ENCODE measurements at regions not wholly inside any gene's neighbourhood (a gene's known extent, or its start where the extent isn't known, plus 50 kb on each side); places are given as distances from the start of the nearest gene placed in this dataset.
"Not testable (repeated sequence)": the region's sequence is repeated elsewhere in the genome, so short reads cannot be mapped to it uniquely, and the experiment has no call there.

DNA sequence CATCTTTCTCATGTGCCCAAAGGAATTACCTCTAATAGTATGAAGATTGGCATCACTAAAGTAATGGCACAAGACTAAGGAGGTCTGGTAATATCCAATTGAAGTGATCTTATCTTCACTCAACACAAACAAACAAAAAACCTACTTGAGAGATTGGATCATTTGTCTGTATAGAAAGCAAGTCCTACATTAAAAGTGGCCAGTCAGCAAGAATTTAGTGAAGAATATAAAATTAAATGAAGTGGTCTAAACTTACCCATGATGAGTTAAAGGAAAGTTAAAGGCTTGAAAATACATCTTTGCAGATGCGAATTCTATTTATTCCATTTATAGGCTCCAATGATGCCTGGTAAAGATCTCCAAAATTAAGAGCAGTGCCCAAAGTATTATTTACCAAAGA, 350.3 kb upstream of the PCSK5 start:
- DNase-seq (ENCODE audit: low spot score), result no peak

DNA sequence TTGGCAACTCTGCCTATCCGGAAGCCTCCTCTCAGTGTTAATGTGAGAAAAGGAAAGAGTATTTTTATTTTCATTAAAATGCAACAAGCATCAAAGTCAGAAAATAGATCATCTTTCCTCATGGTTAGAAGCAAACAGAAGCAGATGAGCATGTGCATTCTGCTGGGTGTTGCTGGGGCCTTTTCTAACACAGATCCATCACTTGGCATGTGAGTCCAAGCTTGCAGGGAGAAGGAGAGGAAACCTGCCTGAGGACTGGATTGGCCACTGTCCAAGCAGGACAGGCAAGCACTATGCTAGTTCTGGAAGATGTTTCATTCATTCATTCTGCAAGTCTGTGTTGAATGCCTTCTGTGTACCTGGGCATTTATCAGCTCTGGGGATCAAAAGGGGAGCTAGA, 348.7 kb upstream of the PCSK5 start:
- DNase-seq (ENCODE audit: low spot score), result no peak

DNA sequence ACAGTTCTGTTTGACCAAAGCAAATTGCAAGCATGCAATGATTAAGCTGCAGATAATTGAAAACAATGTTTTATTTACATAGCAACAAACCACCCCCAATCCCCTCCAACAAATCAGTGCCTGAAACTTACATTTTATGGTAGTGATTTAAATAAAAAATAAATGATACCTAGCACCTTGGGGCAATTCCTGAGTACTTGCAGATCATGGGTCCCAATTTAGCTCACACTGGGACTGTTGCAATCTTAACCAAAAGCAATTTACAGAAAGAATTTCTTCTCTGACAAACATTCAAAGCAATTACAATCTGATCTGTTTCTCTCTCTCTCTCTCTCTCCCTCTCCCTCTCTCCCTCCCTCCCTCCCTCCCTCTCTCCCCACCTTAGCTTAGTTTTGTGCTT, 345.7 kb upstream of the PCSK5 start:
- no peak for DNase-seq (ENCODE audit: low spot score)

DNA sequence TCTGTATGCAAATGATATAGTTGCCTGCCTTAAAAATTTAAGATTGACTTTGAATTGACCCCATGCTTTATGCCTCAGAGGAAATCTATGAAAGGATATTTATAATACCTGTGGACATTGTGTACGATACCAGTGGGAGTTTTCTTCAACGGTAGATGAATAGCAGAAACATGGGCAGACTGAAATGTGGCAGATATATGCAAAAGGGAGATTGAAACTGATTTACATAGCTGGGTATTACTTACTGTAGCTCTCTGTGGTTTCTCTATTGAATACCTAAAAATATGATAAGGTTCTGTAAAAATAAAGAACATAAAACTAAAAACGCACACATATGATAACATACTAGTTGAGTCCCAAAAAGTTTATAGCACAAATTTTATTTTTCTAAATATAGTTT, 345.2 kb upstream of the PCSK5 start:
- DNase-seq (ENCODE audit: low spot score), result no peak

DNA sequence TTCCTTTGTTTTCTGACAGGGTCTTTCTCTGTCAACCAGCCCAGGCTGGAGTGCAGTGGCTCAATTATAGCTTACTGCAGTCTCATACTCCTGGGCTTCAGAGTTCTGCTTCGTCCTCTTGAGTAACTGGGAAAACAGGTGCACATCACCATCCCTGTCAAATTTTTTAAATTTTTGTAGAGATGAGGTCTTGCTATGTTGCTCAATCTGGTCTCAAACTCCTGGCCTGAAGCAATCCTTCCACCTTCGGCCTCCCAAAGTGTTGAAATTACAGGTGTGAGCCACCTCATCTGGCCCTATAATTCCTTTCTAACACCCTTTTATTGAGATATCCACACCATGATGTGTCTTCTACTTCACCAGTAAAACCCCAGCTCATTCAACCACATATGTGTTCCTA, 341.6 kb upstream of the PCSK5 start:
- DNase-seq (ENCODE audit: low spot score), result no peak

DNA sequence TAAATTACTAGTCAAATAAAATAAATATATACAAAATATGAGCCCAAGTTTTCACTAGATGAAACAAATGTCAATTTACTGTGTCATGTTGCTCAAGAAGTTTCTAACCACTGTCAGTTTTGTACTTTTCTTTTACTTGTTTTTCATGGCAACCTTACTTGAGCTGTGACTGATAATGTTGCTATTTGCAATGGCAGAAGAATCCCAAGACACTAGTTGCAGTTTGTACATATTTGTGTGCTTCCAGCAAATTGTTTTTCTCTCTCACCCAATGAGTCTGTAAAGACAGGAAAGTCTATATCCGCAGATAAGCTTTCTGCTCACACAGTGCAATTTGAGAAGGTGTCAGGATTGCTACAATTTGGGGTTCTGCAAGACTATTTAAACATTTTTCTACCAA, 338.6 kb upstream of the PCSK5 start:
- DNase-seq (ENCODE audit: low spot score), result no peak

DNA sequence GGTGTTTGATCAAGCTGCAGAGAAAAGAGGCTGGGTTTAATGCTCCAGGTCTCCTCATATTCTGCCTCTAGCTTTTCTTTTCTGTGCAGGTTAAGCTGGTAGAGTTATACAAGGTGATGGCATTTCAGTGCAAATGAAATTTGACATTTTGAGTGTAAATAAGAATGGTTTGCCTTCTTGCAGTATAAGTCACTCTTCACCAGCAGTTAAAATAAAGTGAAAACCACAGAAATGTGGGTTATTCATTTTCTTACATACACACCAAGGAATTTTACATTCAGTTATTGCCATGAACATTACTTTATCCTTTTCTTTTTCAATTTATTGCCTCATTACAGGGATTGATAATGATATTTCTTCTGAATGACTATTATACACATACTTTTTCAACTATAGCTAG, 337.5 kb upstream of the PCSK5 start:
- DNase-seq (ENCODE audit: low spot score), result no peak

DNA sequence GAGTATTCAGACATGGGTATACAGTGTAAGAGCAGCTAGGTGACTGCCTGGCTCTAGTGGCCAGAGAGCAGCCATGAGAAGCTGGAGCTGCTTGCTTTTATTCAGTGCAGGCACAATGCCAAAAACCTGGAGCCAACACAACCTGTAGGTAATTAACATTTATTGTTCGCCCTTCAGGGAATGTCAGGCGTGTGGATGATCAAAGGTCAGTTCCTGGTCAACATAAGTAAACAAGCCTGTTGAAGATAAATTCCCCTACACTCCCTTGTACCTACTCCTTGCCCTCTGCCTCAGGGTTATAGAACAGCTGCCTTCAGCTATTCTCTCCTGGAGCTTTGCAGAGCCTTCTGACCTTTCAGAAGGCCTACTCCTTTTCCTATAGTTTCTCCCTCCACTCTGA, 323.7 kb upstream of the PCSK5 start:
- not testable (repeated sequence) for DNase-seq (ENCODE audit: low spot score)

DNA sequence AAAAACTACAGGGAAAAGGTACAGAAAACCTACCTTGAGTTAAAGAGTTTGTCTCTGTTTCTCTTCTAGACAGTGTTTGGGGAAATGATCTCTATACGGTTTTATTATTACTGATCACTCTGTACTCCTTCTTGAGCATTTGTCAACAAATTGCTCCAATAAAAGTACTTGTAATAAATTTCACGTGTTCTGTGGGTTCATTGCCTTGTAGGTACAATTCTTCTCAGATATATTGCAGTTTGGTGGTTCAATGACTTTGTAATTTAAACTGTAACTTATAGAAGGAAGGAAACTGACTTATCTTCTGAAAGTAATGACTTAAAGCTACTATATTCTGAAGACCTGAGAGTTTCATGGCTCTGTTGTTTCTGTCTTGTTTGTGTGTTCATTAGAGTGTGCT, 319.9 kb upstream of the PCSK5 start:
- no peak for DNase-seq (ENCODE audit: low spot score)

DNA sequence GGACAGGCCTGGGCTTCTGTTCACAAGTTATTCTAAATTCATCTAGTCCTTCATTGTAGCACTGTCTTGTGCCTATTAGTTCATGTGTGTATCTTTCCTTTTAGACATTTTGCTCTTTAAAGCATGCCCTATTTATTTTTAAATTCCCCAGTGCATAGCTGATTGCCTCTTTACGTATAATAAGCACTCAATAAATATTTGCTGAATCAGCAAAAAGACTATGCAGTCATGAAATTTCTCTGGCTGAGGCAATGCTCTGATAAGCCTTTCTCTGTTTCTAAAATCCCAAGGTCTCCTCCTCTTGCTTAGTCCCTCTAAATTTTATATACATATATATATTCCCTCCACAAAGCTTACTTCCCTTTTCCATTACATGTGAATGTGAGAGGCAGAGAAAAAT, 315.9 kb upstream of the PCSK5 start:
- no peak for DNase-seq (ENCODE audit: low spot score)

DNA sequence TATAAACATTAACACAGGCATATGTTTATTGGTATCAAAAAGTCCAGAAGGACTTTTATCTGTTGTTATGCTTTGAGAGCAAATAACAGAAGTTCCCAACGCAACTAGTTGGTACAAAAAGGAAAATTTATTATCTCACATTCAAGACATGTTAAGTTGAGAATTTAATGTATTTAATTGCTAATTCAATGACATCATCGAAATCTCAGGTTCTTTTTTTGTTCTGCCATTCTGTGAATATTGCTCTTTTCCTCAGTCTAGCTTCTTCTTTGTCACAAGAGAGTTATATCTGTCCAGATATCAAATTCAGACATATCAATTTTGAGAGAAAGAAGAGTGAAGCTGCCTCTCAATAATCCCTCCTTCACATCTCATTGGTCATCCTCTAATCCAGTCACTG, 307.6 kb upstream of the PCSK5 start:
- no peak for DNase-seq (ENCODE audit: low spot score)

DNA sequence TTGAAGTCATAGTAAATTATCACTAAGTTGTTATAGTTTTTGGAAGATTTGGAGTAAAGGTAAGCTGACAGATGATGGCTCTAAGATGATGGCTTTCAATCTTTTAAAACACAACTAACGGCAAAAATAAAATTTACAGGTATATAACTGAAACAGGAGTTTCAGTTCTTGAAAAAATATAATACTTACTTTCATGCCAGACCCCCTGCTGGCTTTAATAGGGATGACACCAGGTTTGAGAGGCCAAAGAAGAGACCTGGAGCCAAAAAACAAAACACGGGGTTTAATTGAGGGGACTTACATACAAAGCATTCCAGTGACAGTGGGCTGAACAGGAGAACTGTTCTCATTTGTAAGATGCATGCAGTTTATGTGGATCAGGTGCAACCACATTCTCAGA, 301.7 kb upstream of the PCSK5 start:
- peak; percentile 6 for DNase-seq (ENCODE audit: low spot score)

DNA sequence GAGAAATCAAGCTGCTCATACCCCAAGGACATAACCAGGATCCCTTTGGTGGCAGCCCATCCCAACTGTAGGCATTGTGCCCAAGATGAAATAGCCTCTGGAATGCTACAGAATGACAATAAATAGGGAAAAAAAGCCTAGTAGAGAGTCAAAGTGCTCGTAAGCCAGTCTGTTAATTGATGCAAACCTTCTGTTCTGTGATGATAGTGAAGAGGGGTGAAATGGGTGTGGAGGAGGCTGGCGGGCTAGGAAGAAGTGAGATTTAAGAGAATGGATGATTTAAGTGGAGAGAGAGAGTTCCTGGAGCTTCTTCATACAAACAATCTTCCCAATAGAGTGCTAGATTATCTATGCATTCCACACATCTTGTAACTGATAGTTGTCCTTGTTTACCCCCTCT, 301.0 kb upstream of the PCSK5 start:
- DNase-seq (ENCODE audit: low spot score), result no peak

DNA sequence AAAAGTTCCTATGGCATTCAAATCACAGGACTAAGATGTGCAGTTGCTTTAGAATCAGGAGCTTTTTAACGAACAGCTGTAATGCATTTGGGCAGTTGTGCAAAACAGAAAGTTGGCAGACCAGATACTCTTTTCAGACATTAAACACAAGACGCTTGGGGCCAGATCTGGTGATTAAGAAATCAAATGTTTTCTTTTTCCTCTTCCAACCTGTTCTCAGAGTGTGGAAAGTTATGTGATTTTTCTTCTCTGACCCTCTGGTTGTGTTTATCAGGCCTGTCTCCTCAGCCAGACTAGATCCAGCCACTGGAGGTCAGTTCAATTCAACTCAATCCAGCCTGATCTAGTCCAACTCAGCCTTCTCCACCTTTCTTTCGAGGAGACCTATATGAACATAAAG, 298.5 kb upstream of the PCSK5 start:
- no peak for DNase-seq (ENCODE audit: low spot score)

DNA sequence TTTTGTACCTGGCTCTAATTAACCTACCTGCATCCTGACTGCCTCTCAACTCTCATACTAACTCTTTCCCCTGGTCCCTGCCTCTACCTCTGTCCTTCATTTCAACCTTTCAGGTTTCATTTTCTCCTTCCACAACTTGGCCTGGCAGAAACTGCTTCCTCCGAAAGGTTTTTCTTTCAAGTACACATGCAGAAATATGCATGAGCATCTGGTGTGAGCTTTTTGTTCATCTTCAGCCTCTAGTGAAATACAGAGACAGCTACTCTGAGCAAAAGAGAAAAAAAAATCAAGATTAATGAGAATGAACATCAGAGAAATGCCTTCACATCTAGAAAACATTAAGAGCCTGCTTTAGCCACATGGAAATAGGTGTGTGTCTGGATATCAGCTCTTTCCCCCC, 297.9 kb upstream of the PCSK5 start:
- no peak for DNase-seq (ENCODE audit: low spot score)

DNA sequence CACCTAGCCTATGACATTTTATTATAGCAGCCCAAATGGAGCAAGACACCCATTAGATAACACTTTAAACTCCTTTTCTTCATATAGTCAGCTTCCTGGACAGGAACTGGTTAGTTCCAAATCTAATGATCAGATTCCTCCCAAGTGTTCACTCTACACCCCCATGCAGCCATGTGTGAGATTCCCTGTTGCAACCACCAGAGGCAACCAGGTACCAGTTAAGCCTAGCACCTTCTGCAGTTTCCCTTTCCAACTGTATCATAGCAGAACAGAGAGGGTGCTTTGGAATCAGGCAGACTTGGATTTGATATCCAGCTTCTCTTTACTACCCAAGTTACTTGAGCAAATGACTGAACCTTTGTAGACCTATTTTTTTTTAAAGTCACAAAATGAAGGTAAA, 296.6 kb upstream of the PCSK5 start:
- no peak for DNase-seq (ENCODE audit: low spot score)

DNA sequence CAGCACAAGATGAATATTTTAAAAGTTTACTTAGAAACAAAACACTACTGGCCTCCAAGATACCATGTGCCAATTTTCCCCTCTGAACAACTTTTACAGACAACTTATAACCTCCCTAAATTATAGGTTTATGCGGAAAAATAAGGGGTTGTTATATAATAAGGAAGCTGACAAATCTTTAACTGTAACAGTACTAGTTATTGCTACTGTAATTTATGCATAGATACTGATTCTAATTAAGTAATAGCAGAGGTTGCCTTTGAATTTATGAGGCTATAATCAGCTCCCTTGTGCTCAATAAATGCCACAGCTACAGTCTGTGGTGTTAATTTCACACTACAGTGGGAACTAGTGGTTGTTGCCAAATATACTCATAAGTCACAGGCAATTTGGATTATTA, 291.3 kb upstream of the PCSK5 start:
- DNase-seq (ENCODE audit: low spot score), result no peak

DNA sequence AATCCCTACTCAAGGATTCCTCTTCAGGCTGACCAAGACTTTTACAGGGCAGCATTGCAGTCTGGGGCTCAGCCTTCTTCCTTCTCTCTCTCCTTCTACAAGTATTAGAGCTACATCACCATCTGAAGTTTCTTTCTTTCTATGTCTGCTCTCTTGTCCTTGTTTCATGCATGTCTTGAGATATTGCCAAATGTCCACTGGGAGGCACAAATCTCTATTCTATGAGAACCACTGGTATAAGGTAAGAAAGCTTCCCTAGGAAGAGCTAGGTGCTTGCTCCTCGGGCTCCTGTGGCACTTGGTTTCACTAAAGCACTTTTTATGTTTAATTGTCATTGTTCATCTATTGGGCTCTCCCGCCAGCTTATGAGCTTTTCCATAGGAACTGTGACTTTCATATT, 289.2 kb upstream of the PCSK5 start:
- no peak for DNase-seq (ENCODE audit: low spot score)

DNA sequence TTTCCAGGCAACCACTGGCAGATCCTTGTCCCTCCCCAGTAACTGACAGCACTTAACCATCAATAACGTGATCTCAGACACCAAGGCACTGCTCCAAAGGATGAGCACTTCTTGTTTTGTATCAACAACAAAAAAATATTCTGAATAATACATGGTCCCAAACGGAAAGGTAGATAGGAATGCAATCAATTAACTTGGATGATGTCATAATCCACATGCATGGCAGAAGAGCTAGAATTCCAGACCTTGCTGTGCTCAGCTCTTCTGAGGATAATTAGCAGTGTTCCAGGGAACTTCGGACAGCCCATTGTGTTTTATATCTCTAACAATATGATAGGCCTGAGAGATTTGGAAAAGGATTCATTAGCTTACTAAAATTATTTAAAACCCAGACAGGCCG, 288.4 kb upstream of the PCSK5 start:
- no peak for DNase-seq (ENCODE audit: low spot score)

DNA sequence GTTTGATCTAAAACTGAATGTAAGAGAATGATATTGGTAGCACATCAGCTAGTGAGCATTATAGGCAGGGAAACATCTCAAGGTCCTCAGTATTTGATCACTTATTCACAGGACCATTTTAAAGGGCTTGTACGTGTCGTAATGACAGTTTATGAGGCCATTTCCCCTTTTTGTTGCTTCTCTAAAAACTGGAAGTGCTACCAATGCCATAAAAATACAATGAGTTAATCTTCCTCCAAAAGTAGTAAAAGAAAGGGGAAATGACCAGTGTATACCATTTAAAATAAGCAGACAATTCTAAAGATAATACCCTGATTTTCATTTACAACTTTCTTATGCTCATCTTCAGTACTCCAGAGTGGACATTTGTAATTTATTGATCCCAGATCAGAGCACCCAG, 285.8 kb upstream of the PCSK5 start:
- no peak for DNase-seq (ENCODE audit: low spot score)

DNA sequence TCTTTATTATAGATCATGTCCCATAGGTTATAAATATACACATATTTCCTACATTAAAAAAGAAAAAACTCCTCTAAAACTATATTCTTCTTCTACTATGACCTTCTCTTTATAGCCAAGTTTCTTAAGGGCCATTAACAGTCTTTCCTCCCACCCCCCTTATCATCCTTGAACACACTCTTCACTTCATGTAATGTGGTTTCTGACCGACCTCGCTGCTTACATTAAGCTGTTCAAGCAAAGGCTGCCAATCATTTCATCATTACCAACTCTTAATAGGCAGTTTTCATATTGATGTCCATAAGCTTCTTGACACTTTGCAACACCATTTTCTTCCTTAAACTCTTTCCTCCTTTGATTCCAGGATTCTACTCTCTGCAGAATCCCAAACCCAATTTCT, 283.0 kb upstream of the PCSK5 start:
- no peak for DNase-seq (ENCODE audit: low spot score)

DNA sequence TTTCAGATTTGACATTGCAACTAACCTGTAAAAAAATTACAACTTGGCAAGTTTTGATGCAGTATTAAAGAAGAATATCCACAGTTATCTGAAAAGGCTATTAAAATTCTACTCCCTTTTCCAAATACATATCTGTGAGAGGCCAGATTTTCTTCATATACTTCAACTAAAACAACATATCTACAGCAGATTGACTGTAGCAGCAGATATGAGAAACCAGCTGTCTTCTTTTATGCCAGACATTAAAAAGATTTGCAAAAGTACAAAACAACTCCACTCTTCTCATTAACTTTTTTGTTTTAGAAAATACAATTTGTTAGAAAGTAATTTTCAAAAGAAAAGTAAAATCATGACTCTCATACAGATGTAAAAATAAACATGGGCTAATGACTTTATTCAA, 281.1 kb upstream of the PCSK5 start:
- no peak for DNase-seq (ENCODE audit: low spot score)

DNA sequence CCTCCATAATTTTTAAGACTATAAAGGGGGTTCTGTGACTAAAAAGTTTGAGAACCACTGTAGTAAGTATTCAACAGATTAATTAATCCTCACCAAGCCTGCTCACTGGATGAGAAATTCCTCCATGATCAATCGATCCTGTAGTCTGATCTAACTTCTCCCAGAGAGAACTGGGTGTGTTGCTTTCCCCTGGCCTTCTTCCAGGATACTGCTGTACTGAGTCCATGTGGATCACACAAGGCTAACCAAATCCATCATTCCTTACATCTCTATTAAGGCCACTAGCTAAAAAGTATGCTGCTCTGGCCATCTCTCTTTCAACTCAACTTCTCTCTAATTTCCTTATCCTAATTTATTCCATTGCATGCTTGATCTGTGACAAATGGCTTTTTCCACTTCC, 280.2 kb upstream of the PCSK5 start:
- DNase-seq (ENCODE audit: low spot score), result no peak

DNA sequence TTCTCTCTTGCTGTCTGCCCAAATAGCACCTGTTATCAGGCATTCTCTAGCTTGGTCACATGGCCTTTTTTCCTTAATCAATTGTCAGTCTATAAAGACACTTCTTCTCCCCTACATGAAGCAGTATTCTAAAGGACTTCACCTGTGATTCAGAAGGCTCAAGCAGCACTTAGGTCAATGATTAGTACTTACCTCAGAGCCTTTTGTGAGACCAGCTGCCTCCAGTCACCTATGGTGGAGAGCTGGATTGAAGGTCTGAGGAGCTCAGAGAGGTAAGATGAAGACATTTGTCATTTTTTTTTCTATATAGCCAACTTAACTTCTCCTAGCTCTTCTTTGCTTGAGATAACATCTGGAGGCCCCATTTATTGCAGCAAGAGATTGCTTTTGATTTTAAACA, 278.3 kb upstream of the PCSK5 start:
- DNase-seq (ENCODE audit: low spot score), result no peak

DNA sequence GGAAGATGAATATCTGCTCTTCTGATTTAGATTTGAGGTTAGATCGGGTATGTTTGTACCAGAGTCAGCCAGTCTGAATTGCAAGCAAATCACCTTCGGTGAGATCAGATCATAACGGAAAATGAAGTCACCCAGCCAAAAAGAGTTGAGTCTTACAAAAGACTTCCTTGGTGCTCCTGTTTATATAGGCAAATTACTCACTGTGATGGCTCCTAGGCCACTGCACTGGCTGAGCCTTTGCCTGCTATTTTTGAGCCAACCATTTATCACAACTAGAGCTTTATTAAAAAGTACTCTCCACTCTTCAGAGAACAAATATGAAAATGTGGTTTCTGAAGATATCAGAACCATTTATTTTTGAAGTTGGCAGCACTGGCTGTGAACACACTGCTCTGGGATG, 277.7 kb upstream of the PCSK5 start:
- no peak for DNase-seq (ENCODE audit: low spot score)

DNA sequence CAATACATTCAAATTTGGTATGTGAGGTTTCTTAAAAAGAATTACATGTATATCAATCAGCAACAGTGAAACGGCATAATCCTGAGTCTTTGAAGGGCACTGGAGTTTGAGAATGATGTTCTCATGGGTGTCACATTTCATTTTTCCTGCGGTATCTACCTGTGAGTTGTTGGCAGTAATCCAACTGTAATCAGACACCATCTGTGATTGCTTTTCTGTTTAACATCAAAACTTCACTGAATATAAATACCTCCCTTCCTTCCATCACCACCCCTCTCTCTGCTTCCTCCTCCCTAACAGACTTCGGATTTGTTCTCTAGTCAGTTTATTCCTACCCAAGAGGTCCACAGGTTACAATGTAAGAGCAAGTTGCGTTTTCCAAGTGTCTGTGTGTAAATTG, 275.2 kb upstream of the PCSK5 start:
- DNase-seq (ENCODE audit: low spot score), result no peak

Measured in kidney capillary endothelial cell (primary cell).